Panc1 (cell line): ENCODE measurements at regions not wholly inside any gene's neighbourhood (a gene's known extent, or its start where the extent isn't known, plus 50 kb on each side); places are given as distances from the start of the nearest gene placed in this dataset.

ENCODE experiments used
- ATAC-seq: fragments of 200-7000 bp; cut with Tn5 transposase; 2 replicates; pipeline ENCODE4 v1.9.1; 2020; ENCODE audit warnings: mild to moderate bottlenecking, moderate library complexity
- BruUV-seq: library from RNA; stranded (reverse); fragments of 400-500 nt; replicated peaks from 2 replicates; lab custom pipeline; 2021; lab: Mats Ljungman, UMichigan
- CTCF ChIA-PET: fragments of 300-600 bp; sonication (Branson Sonifier 250); formaldehyde crosslinking; loops from one replicate; lab custom pipeline; 2022; ENCODE audit warnings: antibody characterized with exemption; lab: Charles Lee
- POLR2A ChIA-PET: fragments of 300-600 bp; sonication (Branson Sonifier 250); formaldehyde crosslinking; loops from one replicate; lab custom pipeline; 2022; ENCODE audit warnings: antibody characterized with exemption; lab: Charles Lee
- DNase-seq: peaks from one replicate; pipeline ENCODE4 v3.0.0-alpha.2; 2010; ENCODE audit warnings: low read depth, low spot score
- H3K27ac ChIP-seq: 2 replicates; pipeline ENCODE4 v1.5.1; 2011; ENCODE audit warnings: mild to moderate bottlenecking, low read length, inconsistent platforms
- H3K27me3 ChIP-seq: fragments of 200-500 bp; sonication (Bioruptor generic); 2 replicates; pipeline ENCODE4 v1.6.0; 2014; ENCODE audit warnings: low read length, inconsistent platforms; ENCODE audit not compliant: control insufficient read depth, insufficient read depth
- H3K36me3 ChIP-seq: fragments of 200-500 bp; sonication (Bioruptor generic); 2 replicates; pipeline ENCODE4 v1.5.1; 2014; ENCODE audit warnings: inconsistent platforms, mild to moderate bottlenecking, low read length, moderate library complexity; ENCODE audit not compliant: control insufficient read depth, insufficient read depth
- H3K4me1 ChIP-seq: 2 replicates; pipeline ENCODE4 v1.5.1; 2011; ENCODE audit warnings: inconsistent platforms, mild to moderate bottlenecking, low read length, moderate library complexity; ENCODE audit not compliant: control insufficient read depth, insufficient read depth
- H3K4me3 ChIP-seq, 2 experiments: 2 replicates each; pipeline ENCODE4 v1.5.1; 2011 to 2012; ENCODE audit warnings: low read depth in 2 of 2, low read length in 2 of 2, mild to moderate bottlenecking in 2 of 2, inconsistent platforms in 1 of 2, moderate library complexity in 1 of 2
- H3K9me3 ChIP-seq: fragments of 200-500 bp; sonication (Bioruptor generic); 2 replicates; pipeline ENCODE4 v1.5.1; 2014; ENCODE audit warnings: low read depth, mild to moderate bottlenecking, inconsistent platforms, low read length, moderate library complexity; ENCODE audit not compliant: control insufficient read depth, insufficient read depth
- CTCF ChIP-seq: fragments of 450-650 bp; IDR thresholded peaks from 2 replicates; pipeline ENCODE4 v1.5.1; 2017; ENCODE audit warnings: mild to moderate bottlenecking
- POLR2AphosphoS5 ChIP-seq: IDR thresholded peaks from 2 replicates; pipeline ENCODE4 v1.6.1; 2012; ENCODE audit warnings: mild to moderate bottlenecking, low read depth, low read length, moderate library complexity
- SIN3A ChIP-seq: IDR thresholded peaks from 2 replicates; pipeline ENCODE4 v1.6.1; 2012; ENCODE audit warnings: low read depth, mild to moderate bottlenecking, low read length, moderate library complexity, borderline replicate concordance; ENCODE audit not compliant: insufficient read depth
- TCF7L2 ChIP-seq: IDR thresholded peaks from 2 replicates; pipeline ENCODE4 v1.6.1; 2011; ENCODE audit warnings: mild to moderate bottlenecking, low read depth, low read length, inconsistent platforms
- in situ Hi-C: cut with HindIII; loops from 2 replicates; pipeline ENCODE4 v1.10.0; 2016; ENCODE audit warnings: low sequenced_read_pairs, low pct_unique_long_range_greater_than_20kb
- intact Hi-C: fragments of 100-400 bp; cut with micrococcal nuclease; formaldehyde crosslinking; loops from one replicate; pipeline ENCODE4 v1.10.0; 2022; ENCODE audit not compliant: unreplicated experiment
- TF ChIP-seq, protein P1 (sequence below), 2 experiments: IDR thresholded peaks; 2 replicates each; pipeline ENCODE4 v1.6.1; 2011 to 2012; ENCODE audit warnings: low read depth in 2 of 2, control low read depth in 1 of 2, low read length in 1 of 2, mild to moderate bottlenecking in 1 of 2, moderate library complexity in 1 of 2; ENCODE audit not compliant: insufficient read depth in 1 of 2

GRCh38 chr15:70483513-70483912, 279.8 kb downstream of the UACA start:
- BruUV-seq = no TSS peak
- TF ChIP-seq POLR2AphosphoS5 (no peak), TCF7L2 (no peak), CTCF (no peak), SIN3A (no peak)
- TF ChIP-seq, protein P1, sequence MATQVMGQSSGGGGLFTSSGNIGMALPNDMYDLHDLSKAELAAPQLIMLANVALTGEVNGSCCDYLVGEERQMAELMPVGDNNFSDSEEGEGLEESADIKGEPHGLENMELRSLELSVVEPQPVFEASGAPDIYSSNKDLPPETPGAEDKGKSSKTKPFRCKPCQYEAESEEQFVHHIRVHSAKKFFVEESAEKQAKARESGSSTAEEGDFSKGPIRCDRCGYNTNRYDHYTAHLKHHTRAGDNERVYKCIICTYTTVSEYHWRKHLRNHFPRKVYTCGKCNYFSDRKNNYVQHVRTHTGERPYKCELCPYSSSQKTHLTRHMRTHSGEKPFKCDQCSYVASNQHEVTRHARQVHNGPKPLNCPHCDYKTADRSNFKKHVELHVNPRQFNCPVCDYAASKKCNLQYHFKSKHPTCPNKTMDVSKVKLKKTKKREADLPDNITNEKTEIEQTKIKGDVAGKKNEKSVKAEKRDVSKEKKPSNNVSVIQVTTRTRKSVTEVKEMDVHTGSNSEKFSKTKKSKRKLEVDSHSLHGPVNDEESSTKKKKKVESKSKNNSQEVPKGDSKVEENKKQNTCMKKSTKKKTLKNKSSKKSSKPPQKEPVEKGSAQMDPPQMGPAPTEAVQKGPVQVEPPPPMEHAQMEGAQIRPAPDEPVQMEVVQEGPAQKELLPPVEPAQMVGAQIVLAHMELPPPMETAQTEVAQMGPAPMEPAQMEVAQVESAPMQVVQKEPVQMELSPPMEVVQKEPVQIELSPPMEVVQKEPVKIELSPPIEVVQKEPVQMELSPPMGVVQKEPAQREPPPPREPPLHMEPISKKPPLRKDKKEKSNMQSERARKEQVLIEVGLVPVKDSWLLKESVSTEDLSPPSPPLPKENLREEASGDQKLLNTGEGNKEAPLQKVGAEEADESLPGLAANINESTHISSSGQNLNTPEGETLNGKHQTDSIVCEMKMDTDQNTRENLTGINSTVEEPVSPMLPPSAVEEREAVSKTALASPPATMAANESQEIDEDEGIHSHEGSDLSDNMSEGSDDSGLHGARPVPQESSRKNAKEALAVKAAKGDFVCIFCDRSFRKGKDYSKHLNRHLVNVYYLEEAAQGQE (IDR thresholded peaks at IDR 0.05; ENCODE audit: insufficient read depth in 1 of 2, low read depth in 2 of 2, low read length in 1 of 2) = no peak
- peaks cover 12% of the 10 kb centered on the region for H3K4me1 ChIP-seq
- no peaks in the 10 kb centered on the region for H3K9me3 ChIP-seq
- ChIA-PET CTCF (interaction anchor here (0.5 kb wide), 1 partner anchor 49 kb away, joined by 3 read pairs; no protein-coding TSS in a partner anchor), POLR2A (no interaction called here)
- no peak overlapping the region for H3K4me3 ChIP-seq
- in situ Hi-C loops = no loop called here
- H3K36me3 ChIP-seq = no peaks in the 10 kb centered on the region
- intact Hi-C loops = no loop called here
- peak overlapping the region; percentile 24 for H3K27ac ChIP-seq
- no peak for DNase-seq
- H3K27me3 ChIP-seq = no peaks in the 10 kb centered on the region
- no peak for ATAC-seq

- ChIA-PET POLR2A (no interaction called here), CTCF (no interaction called here)
- Histone ChIP-seq H3K27ac (peak overlapping the region; percentile 63), H3K27me3 (no peaks in the 10 kb centered on the region), H3K4me1 (peaks cover 16% of the 10 kb centered on the region), H3K36me3 (no peaks in the 10 kb centered on the region), H3K9me3 (no peaks in the 10 kb centered on the region), H3K4me3 (no peak overlapping the region)
- DNase-seq (no peak), ATAC-seq (no peak)
- no TSS peak for BruUV-seq
- TF ChIP-seq TCF7L2 = no peak
- TF ChIP-seq SIN3A = no peak
- no peak for TF ChIP-seq CTCF
- no peak for TF ChIP-seq POLR2AphosphoS5
- TF ChIP-seq, protein P1 (IDR thresholded peaks at IDR 0.05; ENCODE audit: insufficient read depth in 1 of 2, low read depth in 2 of 2, low read length in 1 of 2) = no peak
- in situ Hi-C loops (no loop called here), intact Hi-C loops (no loop called here)
Measured at GRCh38 chr15:70480196-70480856, 283.0 kb downstream of the UACA start.
